Fibroblast of upper back skin (primary cell): ENCODE measurements at regions not wholly inside any gene's neighbourhood (a gene's known extent, or its start where the extent isn't known, plus 50 kb on each side); places are given as distances from the start of the nearest gene placed in this dataset.
"Not testable (repeated sequence)": the region's sequence is repeated elsewhere in the genome, so short reads cannot be mapped to it uniquely, and the experiment has no call there.

Source experiments
- DNase-seq: peaks from one replicate; pipeline ENCODE4 v3.0.0-alpha.2; 2013

DNA sequence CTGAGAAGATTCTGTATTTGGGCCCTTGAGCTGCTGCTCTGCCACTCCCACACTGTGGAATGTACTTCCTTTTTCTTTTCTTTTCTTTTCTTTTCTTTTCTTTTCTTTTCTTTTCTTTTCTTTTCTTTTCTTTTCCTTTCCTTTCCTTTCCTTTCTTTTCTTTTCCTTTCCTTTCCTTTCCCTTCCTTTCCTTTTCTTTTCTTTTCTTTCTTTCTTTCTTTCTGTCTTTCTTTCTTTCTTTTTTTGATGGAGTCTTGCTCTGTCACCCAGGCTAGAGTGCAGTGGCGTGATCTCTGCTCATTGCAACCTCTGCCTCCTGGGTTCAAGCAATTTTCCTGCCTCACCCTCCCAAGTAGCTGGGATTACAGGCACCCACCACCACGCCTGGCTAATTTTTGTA lies 89.8 kb downstream of the DNAAF6 start:
- DNase-seq: not testable (repeated sequence)

- no peak for DNase-seq
Observed at GRCh38 chrX:107298276-107298675, 91.9 kb downstream of the DNAAF6 start.

GRCh38 chrX:107301253-107301652 lies 94.8 kb downstream of the DNAAF6 start:
- no peak for DNase-seq

DNA sequence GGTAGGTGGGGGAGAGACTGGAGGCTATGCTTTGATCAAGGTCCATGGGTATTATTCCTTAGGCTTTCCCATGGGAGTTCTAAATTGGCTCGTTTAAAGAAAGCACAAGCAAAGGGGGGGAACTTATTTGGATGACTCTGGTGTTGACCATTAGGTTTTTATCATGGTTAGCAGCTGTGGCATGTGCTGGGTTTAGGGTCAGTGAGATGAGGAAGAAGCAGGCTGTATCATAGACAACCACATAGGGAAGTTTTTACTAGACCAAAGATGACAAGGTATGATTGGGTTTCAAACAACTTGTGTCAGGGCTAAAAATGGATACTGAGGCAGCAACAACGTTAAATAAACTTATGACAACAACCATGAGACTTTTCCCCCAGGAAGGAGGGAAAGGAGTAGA lies 97.7 kb downstream of the DNAAF6 start:
- no peak for DNase-seq

DNA sequence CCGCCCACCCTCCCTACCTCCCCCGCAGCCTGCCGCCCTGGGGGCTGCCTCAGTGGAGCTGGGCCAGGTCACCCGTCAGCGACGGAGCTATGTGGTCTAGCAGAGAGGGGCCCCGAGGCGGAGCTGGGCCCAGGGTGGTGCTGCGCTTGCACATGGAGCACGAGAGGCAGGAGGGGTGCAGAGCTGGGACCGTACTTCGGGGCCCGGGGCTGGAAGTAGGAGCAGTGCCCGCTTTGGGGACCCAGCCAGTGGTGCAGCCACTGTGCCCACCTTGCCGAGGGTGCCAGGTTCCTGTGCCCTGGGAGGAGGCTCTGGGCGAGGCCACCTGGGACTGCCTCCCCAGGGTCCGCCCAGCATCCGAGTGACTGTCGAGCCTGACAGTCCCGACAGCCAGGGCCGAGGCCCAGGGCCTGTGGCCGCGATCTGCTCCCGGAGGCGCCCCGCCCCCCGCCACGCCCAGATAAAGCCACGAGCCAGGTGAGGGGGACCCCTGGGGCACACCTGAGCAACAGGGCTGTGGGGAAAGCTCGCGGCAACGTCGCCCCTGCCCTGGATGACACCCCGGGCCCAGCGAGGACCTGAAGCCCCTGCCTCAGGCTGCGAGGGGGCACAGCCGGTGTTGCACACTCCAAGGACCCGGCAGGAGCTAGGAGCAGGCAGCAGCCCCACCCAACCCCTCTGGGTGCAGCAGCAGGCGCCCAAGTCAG lies 117.5 kb downstream of the DNAAF6 start:
- no peak for DNase-seq

GRCh38 chrX:107324493-107325310 lies 118.3 kb downstream of the DNAAF6 start:
- peak; percentile 12 for DNase-seq

DNA sequence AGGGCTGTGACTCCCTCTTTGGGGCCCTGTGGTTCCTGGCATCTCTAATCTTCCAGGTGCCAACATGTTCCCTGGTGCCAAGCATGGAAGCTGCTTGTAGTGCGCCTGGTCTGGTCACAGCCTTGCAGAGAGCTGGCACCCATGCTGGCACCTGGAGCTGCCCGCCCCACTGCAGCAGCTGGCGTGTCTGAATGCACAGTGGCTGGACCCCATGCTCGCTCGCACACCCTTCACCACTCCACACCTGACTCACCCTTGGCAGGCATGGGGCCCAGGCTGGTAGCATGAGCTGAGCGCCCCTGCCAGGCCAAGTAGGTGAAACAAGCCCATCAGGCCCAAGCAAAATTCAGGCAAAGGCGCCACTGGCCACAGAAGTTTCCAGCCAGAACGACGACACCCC lies 119.1 kb downstream of the DNAAF6 start:
- no peak for DNase-seq

GRCh38 chrX:107348051-107348450 lies 101.4 kb upstream of the FRMPD3 start:
- DNase-seq: no peak

GRCh38 chrX:107348990-107349389 lies 100.5 kb upstream of the FRMPD3 start:
- DNase-seq: no peak

DNA sequence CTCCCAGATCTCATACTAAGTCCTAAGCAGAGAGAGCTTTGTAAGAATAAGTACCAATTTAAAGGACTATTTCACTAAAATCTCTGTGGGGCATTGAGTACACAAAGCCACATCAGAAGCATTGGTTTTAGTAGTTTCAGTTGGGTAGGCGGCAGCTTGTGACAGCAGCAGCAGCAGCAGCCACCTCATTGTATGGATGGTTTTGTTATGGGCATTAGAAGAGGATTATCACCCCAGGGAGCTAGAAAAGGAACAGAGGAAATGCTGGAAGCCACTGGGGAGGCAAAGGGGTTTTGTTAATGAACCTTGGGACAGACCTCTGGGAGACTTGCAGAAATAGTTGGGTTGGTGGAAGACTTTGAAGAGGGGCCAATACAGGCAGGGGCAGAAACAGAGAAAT lies 93.9 kb upstream of the FRMPD3 start:
- DNase-seq: no peak

DNA sequence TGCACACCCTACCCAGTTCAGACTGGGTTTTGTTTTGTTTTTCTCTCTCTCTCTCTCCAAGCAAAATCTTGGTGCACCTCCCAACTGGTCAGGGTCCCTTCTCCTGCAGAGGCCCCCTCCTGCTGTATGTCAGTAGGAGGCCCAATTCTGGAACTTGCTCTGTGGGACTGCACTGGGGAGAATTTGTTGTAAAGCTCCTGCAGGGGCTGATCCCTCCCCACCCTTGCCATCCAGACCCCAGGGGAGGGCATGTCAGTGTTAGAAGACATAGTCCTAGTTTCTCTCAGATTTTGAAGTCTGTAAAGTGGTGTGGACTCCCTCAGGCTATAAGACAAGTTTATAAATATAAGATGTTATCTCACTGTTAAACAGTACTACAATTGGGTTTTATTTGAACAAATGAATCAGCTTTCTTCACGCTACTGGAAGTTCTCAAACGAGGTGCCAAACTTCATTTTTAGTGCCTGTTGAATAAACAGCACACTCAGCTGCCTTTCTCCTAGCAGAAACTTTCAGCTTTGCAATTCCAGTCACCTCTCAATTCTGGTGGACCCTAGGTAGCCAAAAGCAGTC lies 88.6 kb upstream of the FRMPD3 start:
- no peak for DNase-seq

DNA sequence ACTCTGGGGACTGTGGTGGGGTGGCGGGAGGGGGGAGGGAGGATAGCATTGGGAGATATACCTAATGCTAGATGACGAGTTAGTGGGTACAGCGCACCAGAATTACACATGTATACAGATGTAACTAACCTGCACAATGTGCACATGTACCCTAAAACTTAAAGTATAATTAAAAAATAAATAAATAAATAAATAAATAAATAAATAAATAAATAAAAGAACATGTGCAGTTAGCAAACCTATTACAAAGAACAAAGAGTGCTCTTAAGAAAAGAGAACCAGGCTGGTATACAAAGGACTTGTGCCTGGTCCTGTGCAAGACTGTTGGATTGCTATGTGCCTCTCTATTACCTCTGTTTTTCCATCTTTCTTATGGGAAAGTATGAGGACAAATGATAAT lies 79.3 kb upstream of the FRMPD3 start:
- DNase-seq: not testable (repeated sequence)

GRCh38 chrX:107374132-107374531 lies 75.3 kb upstream of the FRMPD3 start:
- no peak for DNase-seq

GRCh38 chrX:107374831-107375230 lies 74.6 kb upstream of the FRMPD3 start:
- no peak for DNase-seq

- not testable (repeated sequence) for DNase-seq
Observed at GRCh38 chrX:107376186-107376585, 73.3 kb upstream of the FRMPD3 start.

DNA sequence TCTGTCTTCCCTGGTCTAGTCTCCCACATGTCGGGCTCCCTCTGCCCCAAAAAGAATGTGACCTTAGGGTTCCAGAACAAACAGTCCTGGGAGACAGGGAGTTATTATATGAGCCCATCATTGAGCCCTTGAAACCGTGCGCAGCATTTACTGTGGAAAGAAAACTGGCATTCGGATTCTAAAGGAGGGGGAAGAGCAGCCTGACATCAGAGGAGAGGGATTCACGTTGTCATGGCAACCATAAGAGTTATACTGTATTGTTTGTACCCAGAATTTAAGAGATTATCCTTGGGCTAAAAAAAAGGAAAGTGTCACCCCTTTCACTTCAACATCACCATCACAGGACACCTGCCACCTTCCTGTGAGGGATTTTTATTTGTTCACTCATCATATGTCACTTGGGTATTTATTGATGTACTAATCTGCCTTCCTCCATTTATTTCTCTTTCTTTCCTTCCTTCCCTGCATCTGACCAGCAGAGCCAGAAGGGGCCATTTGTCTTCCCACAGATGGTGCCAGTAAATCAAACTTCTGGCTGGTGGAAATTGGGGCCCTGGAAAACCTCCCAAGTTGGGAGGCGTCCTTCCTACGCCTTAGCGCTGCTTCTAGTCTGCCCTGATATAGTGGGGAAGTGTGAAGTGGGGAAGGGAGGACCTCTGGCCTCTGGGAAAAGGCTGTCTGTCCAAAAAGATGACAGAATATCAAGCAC lies 64.9 kb upstream of the FRMPD3 start:
- DNase-seq: no peak

DNA sequence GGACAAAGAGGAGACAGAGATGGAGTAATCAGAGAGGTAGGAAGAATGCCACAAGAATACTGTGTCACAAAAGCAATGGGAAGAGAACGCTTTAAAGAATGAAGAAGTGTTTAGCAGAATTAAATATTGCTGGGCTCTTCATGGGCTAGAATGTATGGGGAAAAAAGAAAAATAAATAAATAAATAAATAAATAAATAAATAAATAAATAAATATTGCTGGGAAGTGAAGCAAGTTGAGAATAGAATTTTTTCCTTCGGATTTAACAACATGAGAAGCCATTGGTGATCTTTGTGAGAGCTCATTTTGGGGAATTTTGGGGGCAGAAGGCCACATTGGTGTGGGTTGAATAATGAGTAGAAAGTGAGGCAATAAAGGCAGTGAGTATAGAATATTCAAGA lies 59.7 kb upstream of the FRMPD3 start:
- DNase-seq: no peak

GRCh38 chrX:107393656-107394055 lies 55.8 kb upstream of the FRMPD3 start:
- not testable (repeated sequence) for DNase-seq

- no peak for DNase-seq
Observed at GRCh38 chrX:107396235-107396634, 53.2 kb upstream of the FRMPD3 start.

DNA sequence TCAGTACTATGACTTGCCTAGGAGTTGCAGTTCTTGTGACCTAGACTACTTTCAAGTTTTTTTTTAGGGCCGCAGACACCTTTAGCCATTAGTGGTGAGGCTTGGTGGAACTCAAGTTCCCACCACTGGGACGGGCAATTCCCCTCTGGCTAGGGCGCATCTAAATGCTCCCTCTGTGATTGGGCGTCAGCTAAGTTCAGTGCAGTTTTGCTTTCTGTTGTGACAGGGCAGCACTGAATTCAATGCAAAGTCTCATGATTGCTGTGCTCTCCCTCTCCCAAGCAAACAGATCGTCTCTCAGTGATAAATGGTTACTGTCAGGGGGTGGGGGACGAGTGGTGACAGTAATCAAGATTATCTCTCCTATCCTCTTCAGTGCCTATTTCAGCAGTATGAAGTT lies 52.7 kb upstream of the FRMPD3 start:
- DNase-seq: no peak

- DNase-seq: no peak
Observed at GRCh38 chrX:107398115-107398514, 51.3 kb upstream of the FRMPD3 start.
